Mucosa of descending colon (tissue), 3 donors: ENCODE measurements at regions not wholly inside any gene's neighbourhood (a gene's known extent, or its start where the extent isn't known, plus 50 kb on each side); places are given as distances from the start of the nearest gene placed in this dataset.
A peak's percentile ranks its signal among the peaks of the same experiment; 100 is the strongest.

ENCODE experiments used
- ATAC-seq: fragments of 200-7000 bp; cut with Tn5 transposase; one replicate; pipeline ENCODE4 v1.9.1; 2020; ENCODE audit warnings: mild to moderate bottlenecking, moderate library complexity
- DNase-seq, 3 donors: peaks; one replicate each; pipeline ENCODE4 v3.0.0-alpha.2; 2020
- H3K36me3 ChIP-seq: fragments of 200-600 bp; one replicate; pipeline ENCODE4 v1.8.0; 2021; ENCODE audit warnings: low read depth, mild to moderate bottlenecking
- H3K4me1 ChIP-seq: fragments of 200-600 bp; one replicate; pipeline ENCODE4 v1.8.0; 2021; ENCODE audit warnings: low read depth, mild to moderate bottlenecking
- H3K4me3 ChIP-seq: fragments of 200-600 bp; one replicate; pipeline ENCODE4 v1.8.0; 2021; ENCODE audit warnings: mild to moderate bottlenecking
- H3K9me3 ChIP-seq: fragments of 200-600 bp; one replicate; pipeline ENCODE4 v1.8.0; 2021; ENCODE audit warnings: mild to moderate bottlenecking
- intact Hi-C, 2 donors: fragments of 100-400 bp; cut with DNase I in 1 of 2; cut with micrococcal nuclease in 1 of 2; formaldehyde crosslinking; loops; one replicate each; pipeline versions ENCODE4 v1.11.0 to v1.11.1; 2022; cut with DNase I, micrococcal nuclease
- TF ChIP-seq, protein P1 (sequence below): fragments of 200-600 bp; IDR thresholded peaks from one replicate; pipeline ENCODE4 v1.8.0; 2022; ENCODE audit warnings: antibody characterized with exemption, mild to moderate bottlenecking
- donor health status: DM: no; HTN: no; CAD: no; lungs with moderate emphysema.
- donor health status: DM: no; HTN: no; CAD: no.
- donor health status: DM: no; HTN: yes; CAD: no.

GRCh38 chr5:158561562-158562190 lies 538.0 kb downstream of the EBF1 start:
- TF ChIP-seq, protein P1, sequence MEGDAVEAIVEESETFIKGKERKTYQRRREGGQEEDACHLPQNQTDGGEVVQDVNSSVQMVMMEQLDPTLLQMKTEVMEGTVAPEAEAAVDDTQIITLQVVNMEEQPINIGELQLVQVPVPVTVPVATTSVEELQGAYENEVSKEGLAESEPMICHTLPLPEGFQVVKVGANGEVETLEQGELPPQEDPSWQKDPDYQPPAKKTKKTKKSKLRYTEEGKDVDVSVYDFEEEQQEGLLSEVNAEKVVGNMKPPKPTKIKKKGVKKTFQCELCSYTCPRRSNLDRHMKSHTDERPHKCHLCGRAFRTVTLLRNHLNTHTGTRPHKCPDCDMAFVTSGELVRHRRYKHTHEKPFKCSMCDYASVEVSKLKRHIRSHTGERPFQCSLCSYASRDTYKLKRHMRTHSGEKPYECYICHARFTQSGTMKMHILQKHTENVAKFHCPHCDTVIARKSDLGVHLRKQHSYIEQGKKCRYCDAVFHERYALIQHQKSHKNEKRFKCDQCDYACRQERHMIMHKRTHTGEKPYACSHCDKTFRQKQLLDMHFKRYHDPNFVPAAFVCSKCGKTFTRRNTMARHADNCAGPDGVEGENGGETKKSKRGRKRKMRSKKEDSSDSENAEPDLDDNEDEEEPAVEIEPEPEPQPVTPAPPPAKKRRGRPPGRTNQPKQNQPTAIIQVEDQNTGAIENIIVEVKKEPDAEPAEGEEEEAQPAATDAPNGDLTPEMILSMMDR = no peak
- no peak for ATAC-seq
- H3K36me3 ChIP-seq = no peaks in the 10 kb centered on the region

GRCh38 chr5:158560170-158560569 lies 539.5 kb downstream of the EBF1 start:
- no peak overlapping the region for H3K4me3 ChIP-seq
- intact Hi-C loops = no loop called here
- TF ChIP-seq, protein P1 = no peak
- peak; percentile 46 for ATAC-seq
- no peaks in the 10 kb centered on the region for H3K9me3 ChIP-seq
- DNase-seq = no peak
- no peaks in the 10 kb centered on the region for H3K4me1 ChIP-seq
- no peaks in the 10 kb centered on the region for H3K36me3 ChIP-seq

More at GRCh38 chr5:158561562-158562190, 538.0 kb downstream of the EBF1 start:
- no peak for DNase-seq
- Histone ChIP-seq H3K4me1 (no peaks in the 10 kb centered on the region), H3K4me3 (no peak overlapping the region), H3K9me3 (no peaks in the 10 kb centered on the region)
- intact Hi-C loops = no loop called here

DNA sequence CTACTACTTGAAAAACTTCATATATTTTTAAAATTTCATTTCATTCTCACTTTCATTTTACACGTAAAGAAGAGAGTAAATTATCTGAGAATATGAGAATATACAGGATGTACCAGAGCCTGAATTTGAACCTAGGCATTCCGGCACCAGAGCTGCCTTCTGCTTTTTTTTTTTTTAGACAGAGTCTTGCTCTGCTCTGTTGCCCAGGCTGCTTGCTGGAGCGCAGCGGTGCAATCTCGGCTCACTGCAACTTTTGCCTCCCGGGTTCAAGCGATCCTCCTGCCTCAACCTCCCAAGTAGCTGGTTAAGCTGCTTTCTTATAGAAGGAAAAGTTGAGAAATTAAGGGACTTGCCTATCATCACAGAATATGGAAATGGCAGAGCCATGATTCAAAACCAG lies 540.1 kb downstream of the EBF1 start:
- peak; percentile 33 for ATAC-seq
- Histone ChIP-seq H3K36me3 (no peaks in the 10 kb centered on the region), H3K4me3 (no peak overlapping the region), H3K9me3 (no peaks in the 10 kb centered on the region), H3K4me1 (no peaks in the 10 kb centered on the region)
- intact Hi-C loops = no loop called here
- DNase-seq = no peak
- TF ChIP-seq, protein P1 = no peak

GRCh38 chr5:158559066-158559465 lies 540.6 kb downstream of the EBF1 start:
- no peaks in the 10 kb centered on the region for H3K4me1 ChIP-seq
- TF ChIP-seq, protein P1 = no peak
- H3K9me3 ChIP-seq = no peaks in the 10 kb centered on the region
- ATAC-seq (no peak), DNase-seq (no peak)
- no peaks in the 10 kb centered on the region for H3K36me3 ChIP-seq
- H3K4me3 ChIP-seq = no peak overlapping the region
- intact Hi-C loops = no loop called here

DNA sequence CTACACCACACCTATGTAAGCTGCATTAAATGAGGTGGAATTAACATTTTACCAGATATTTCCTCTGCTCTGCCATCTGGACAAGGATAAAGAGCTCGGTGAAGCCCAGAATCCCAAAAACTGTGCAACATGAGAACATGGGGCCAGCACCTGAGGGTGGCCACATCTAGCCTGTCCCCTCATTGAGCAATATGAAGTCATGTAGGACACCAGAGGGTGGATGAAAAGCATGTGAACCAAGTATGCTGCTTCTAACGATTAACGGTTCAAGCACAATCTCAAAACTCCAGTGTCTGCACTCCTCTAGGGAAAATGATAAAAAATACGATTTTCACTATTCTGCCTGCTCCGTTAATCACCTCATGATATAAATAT lies 545.8 kb downstream of the EBF1 start:
- no peak for ATAC-seq
- intact Hi-C loops = no loop called here
- H3K36me3 ChIP-seq = no peaks in the 10 kb centered on the region
- H3K4me1 ChIP-seq = no peaks in the 10 kb centered on the region
- no peaks in the 10 kb centered on the region for H3K9me3 ChIP-seq
- no peak overlapping the region for H3K4me3 ChIP-seq
- TF ChIP-seq, protein P1 = no peak
- DNase-seq = no peak
